ENCODE measurements at regions not wholly inside any gene's neighbourhood (a gene's known extent, or its start where the extent isn't known, plus 50 kb on each side); places are given as distances from the start of the nearest gene placed in this dataset.

DNA sequence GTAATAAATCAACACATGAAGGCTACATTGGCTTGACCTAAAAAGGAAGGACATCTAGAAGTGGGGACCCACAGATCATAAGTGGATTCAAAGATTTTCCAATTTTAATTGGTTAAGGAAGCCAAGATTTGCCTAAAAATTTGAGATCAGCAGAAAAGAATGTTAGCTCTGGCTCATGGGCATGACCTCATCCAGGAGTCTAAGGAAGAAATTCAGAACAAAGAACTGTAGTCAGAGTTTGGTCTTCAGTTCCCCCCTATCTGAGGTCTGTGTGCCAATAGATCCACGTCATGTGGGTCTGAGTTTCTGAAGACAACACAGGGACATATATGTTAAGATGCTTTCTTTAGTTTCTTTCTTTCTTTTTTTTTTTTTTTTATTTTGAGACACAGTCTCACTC lies 648.8 kb upstream of the SPRY2 start:
- Mint-ChIP-seq H3K9me3 (peaks cover 4% of the 10 kb centered on the region), H3K4me3 (no peak overlapping the region), H3K27ac (no peak overlapping the region), H3K27me3 (no peaks in the 10 kb centered on the region), H3K36me3 (no peaks in the 10 kb centered on the region), H3K4me1 (no peaks in the 10 kb centered on the region)
- no peak for ATAC-seq (ENCODE audit: low read depth)
- DNase-seq (ENCODE audit: low spot score in 2 of 2), result no peak

- Mint-ChIP-seq H3K4me1 (no peaks in the 10 kb centered on the region), H3K27me3 (no peaks in the 10 kb centered on the region)
Measured at GRCh38 chr13:80989241-80989640, 648.3 kb upstream of the SPRY2 start.

DNA sequence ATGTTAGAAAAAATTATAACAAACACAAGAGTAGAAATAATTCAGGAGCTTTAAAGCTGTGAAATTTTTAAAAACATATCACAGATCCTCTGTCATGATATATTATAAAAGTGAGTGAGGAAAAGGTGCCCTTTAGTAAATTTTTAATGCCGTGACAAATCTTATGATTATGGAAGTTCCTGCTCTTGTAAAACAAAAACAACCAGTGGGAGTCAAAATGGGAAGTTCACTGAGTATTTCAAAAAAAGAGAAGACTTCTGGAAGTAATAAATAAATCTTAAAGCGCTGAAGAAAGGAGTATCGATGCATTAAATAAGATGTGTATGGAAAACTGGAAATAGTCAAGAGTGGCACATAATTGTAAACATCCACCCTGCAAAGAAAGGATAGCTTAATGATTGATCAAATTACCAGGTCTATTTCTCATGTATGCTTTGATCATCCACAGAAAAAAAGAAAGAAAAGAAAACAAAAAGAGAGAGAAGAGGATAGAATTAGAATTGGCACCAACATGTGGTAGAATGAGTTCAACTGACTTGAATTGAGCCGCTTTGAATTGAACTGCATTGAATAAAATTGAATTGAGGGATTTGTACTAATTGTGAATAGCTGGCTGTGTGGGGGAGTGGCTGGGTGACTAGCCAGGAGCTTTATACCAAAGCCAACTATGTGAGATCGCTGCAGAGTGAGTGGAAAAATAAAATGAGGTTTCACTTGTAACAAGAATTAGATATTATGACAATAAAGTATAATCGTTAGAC lies 647.6 kb upstream of the SPRY2 start:
- Mint-ChIP-seq H3K4me1 (no peaks in the 10 kb centered on the region), H3K36me3 (no peaks in the 10 kb centered on the region), H3K4me3 (no peak overlapping the region), H3K27me3 (no peaks in the 10 kb centered on the region), H3K9me3 (peaks cover 4% of the 10 kb centered on the region), H3K27ac (no peak overlapping the region)
- no peak for DNase-seq (ENCODE audit: low spot score in 2 of 2)
- no peak for ATAC-seq (ENCODE audit: low read depth)

More at GRCh38 chr13:80989241-80989640, 648.3 kb upstream of the SPRY2 start:
- H3K27ac Mint-ChIP-seq, result no peak overlapping the region
- DNase-seq (ENCODE audit: low spot score in 2 of 2) (no peak), ATAC-seq (ENCODE audit: low read depth) (no peak)
- H3K36me3 Mint-ChIP-seq, result no peaks in the 10 kb centered on the region
- no peak overlapping the region for H3K4me3 Mint-ChIP-seq
- peaks cover 4% of the 10 kb centered on the region for H3K9me3 Mint-ChIP-seq

- ATAC-seq (ENCODE audit: low read depth) (no peak), DNase-seq (ENCODE audit: low spot score in 2 of 2) (no peak)
- no peaks in the 10 kb centered on the region for H3K27me3 Mint-ChIP-seq
- no peak overlapping the region for H3K4me3 Mint-ChIP-seq
- no peaks in the 10 kb centered on the region for H3K4me1 Mint-ChIP-seq
- no peak overlapping the region for H3K27ac Mint-ChIP-seq
- peaks cover 4% of the 10 kb centered on the region for H3K9me3 Mint-ChIP-seq
- peaks cover 2% of the 10 kb centered on the region for H3K36me3 Mint-ChIP-seq
Measured at GRCh38 chr13:80979035-80979641, 638.2 kb upstream of the SPRY2 start.

GRCh38 chr13:80977168-80977567 lies 636.2 kb upstream of the SPRY2 start:
- Mint-ChIP-seq H3K4me3 (no peak overlapping the region), H3K9me3 (peaks cover 4% of the 10 kb centered on the region), H3K4me1 (no peaks in the 10 kb centered on the region), H3K36me3 (peaks cover 2% of the 10 kb centered on the region), H3K27ac (no peak overlapping the region), H3K27me3 (no peaks in the 10 kb centered on the region)
- no peak for DNase-seq (ENCODE audit: low spot score in 2 of 2)
- ATAC-seq (ENCODE audit: low read depth), result no peak

GRCh38 chr13:80975903-80976302 lies 635.0 kb upstream of the SPRY2 start:
- Mint-ChIP-seq H3K27me3 (no peaks in the 10 kb centered on the region), H3K4me3 (no peak overlapping the region), H3K27ac (no peak overlapping the region), H3K4me1 (no peaks in the 10 kb centered on the region), H3K9me3 (peaks cover 3% of the 10 kb centered on the region), H3K36me3 (peaks cover 2% of the 10 kb centered on the region)
- ATAC-seq (ENCODE audit: low read depth) (no peak), DNase-seq (ENCODE audit: low spot score in 2 of 2) (no peak)

- H3K36me3 Mint-ChIP-seq, result no peaks in the 10 kb centered on the region
- ATAC-seq (ENCODE audit: low read depth) (no peak), DNase-seq (ENCODE audit: low spot score in 2 of 2) (no peak)
- no peaks in the 10 kb centered on the region for H3K9me3 Mint-ChIP-seq
- no peaks in the 10 kb centered on the region for H3K4me1 Mint-ChIP-seq
- H3K27me3 Mint-ChIP-seq, result no peaks in the 10 kb centered on the region
- no peak overlapping the region for H3K27ac Mint-ChIP-seq
- no peak overlapping the region for H3K4me3 Mint-ChIP-seq
Measured at GRCh38 chr13:80973721-80974120, 632.8 kb upstream of the SPRY2 start.

DNA sequence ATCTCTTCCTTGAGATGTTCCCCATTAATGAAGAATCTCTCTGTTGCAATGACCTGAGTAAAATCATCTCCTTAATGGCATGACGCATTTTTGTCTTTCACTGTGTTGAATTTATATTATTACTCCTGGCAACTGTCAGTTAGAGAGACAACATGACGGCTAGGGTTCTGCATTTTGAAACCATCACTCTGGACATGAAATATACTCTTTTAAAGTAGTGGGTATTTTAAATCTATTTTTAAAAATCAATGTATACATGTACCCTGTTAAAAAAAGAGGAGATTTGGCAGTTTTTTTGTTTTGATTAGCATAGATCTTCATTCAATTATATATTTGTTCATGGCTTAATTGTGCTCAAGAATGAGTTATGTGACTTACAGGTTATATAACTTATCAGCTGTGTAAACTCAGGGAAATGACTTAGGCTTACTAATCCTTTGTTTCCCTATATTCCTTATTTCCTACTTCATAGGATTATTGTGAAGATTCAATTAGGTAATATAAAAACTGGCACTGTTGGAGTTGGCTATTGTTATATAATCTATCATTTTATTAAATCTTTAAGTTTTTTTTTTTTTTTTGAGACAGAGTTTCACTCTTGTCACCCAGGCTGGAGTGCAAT lies 632.0 kb upstream of the SPRY2 start:
- H3K4me3 Mint-ChIP-seq, result no peak overlapping the region
- H3K4me1 Mint-ChIP-seq, result no peaks in the 10 kb centered on the region
- DNase-seq (ENCODE audit: low spot score in 2 of 2) (no peak), ATAC-seq (ENCODE audit: low read depth) (no peak)
- H3K9me3 Mint-ChIP-seq, result no peaks in the 10 kb centered on the region
- H3K27ac Mint-ChIP-seq, result no peak overlapping the region
- H3K27me3 Mint-ChIP-seq, result no peaks in the 10 kb centered on the region
- H3K36me3 Mint-ChIP-seq, result no peaks in the 10 kb centered on the region

DNA sequence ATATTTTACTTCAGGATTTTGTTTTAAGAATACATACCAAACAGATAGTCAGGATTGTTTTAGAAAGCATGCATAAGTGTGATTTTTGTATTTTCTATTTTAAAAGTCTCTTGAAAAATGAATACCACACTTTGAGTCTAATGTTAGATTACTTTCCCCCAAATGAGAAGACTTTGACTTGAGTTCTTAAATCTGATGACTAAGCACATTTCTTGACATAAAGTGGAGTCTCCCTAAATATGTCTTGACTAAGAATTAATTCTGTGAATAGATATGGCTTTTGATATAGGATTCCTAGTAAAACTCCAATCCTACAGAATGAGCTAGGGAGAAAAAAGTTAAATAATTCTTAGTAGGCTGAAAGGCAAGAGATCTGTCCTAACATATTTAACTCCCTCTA lies 624.2 kb upstream of the SPRY2 start:
- no peaks in the 10 kb centered on the region for H3K36me3 Mint-ChIP-seq
- H3K27me3 Mint-ChIP-seq, result no peaks in the 10 kb centered on the region
- DNase-seq (ENCODE audit: low spot score in 2 of 2) (no peak), ATAC-seq (ENCODE audit: low read depth) (no peak)
- no peak overlapping the region for H3K27ac Mint-ChIP-seq
- peaks cover 4% of the 10 kb centered on the region for H3K9me3 Mint-ChIP-seq
- peaks cover 2% of the 10 kb centered on the region for H3K4me1 Mint-ChIP-seq
- H3K4me3 Mint-ChIP-seq, result no peak overlapping the region

DNA sequence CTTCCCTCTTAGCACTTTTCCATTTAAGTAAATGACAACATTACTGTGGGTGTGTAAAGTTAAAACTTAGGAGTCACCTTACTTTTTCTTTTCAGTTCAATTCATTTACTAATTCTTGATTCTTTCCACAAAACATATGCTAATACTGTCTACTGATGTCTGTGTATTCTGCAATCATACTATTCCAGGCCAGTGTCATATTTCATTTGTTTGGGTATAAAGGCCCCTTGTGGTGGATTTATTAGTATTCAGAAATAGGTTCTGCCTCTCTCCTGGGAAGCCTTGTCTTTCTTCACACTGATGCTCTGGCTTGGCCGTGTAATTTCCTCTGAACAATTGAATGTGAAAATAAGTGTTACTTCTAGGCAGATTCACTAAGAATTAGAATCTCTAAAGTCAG lies 621.9 kb upstream of the SPRY2 start:
- no peak for DNase-seq (ENCODE audit: low spot score in 2 of 2)
- no peaks in the 10 kb centered on the region for H3K36me3 Mint-ChIP-seq
- no peak overlapping the region for H3K27ac Mint-ChIP-seq
- H3K9me3 Mint-ChIP-seq, result peaks cover 4% of the 10 kb centered on the region
- ATAC-seq (ENCODE audit: low read depth), result no peak
- H3K4me3 Mint-ChIP-seq, result no peak overlapping the region
- H3K27me3 Mint-ChIP-seq, result no peaks in the 10 kb centered on the region
- peaks cover 2% of the 10 kb centered on the region for H3K4me1 Mint-ChIP-seq

DNA sequence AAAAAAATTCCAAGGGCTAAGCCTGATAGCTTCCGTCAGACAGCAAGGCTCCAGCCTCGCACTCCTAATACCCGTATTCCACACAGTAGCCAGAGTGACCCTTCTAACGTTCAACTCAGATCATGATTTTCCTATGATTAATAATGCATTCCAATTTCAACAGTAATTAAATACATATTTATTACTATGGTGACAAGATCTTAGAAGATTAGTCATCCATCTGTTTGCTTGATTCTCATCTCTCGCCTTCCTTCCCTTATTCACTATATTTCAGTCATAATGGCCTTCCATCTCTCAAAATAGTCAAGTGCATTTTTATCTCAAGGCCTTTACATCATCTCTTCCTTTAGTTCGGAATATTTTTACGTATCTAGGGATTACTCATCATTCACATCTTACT lies 621.2 kb upstream of the SPRY2 start:
- peaks cover 4% of the 10 kb centered on the region for H3K9me3 Mint-ChIP-seq
- ATAC-seq (ENCODE audit: low read depth), result no peak
- no peak for DNase-seq (ENCODE audit: low spot score in 2 of 2)
- H3K27me3 Mint-ChIP-seq, result no peaks in the 10 kb centered on the region
- H3K27ac Mint-ChIP-seq, result no peak overlapping the region
- H3K4me3 Mint-ChIP-seq, result no peak overlapping the region
- peaks cover 2% of the 10 kb centered on the region for H3K4me1 Mint-ChIP-seq
- H3K36me3 Mint-ChIP-seq, result no peaks in the 10 kb centered on the region

DNA sequence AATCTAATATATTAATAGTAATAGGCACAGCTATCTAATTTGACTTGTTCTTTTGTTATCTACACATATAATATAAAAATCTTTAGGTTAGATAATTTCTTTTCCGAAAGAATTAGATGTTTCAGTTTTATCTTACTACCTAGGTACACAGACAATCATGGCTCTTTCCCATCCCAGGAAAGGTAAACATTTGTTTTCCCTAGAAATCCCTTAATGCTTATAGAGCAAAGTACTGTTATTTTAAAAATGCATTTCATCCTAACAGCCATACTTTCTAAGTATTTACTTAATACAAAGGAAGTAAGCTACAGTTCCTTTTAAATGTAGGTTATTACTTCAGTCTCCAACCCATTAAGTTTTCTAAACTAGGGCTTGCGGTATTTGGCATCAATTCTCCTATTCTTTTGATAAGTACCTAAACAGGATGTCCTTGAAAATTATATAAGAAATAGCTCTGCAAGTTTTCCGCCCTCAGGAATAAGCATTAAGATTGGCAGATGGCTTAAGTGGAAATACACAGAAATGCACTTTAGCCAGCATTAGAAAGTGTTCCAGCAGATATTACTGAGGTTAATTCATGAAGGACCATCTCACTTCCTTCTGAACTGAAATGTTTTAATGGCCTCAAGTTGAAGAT lies 616.2 kb upstream of the SPRY2 start:
- no peak overlapping the region for H3K27ac Mint-ChIP-seq
- no peaks in the 10 kb centered on the region for H3K4me1 Mint-ChIP-seq
- peaks cover 4% of the 10 kb centered on the region for H3K9me3 Mint-ChIP-seq
- no peaks in the 10 kb centered on the region for H3K27me3 Mint-ChIP-seq
- DNase-seq (ENCODE audit: low spot score in 2 of 2), result no peak
- ATAC-seq (ENCODE audit: low read depth), result no peak
- no peak overlapping the region for H3K4me3 Mint-ChIP-seq
- no peaks in the 10 kb centered on the region for H3K36me3 Mint-ChIP-seq

- no peak for ATAC-seq (ENCODE audit: low read depth)
- no peak for DNase-seq (ENCODE audit: low spot score in 2 of 2)
- Mint-ChIP-seq H3K36me3 (no peaks in the 10 kb centered on the region), H3K9me3 (peaks cover 1% of the 10 kb centered on the region), H3K27me3 (no peaks in the 10 kb centered on the region), H3K4me3 (no peak overlapping the region), H3K27ac (no peak overlapping the region), H3K4me1 (no peaks in the 10 kb centered on the region)
Measured at GRCh38 chr13:80955501-80955900, 614.6 kb upstream of the SPRY2 start.

DNA sequence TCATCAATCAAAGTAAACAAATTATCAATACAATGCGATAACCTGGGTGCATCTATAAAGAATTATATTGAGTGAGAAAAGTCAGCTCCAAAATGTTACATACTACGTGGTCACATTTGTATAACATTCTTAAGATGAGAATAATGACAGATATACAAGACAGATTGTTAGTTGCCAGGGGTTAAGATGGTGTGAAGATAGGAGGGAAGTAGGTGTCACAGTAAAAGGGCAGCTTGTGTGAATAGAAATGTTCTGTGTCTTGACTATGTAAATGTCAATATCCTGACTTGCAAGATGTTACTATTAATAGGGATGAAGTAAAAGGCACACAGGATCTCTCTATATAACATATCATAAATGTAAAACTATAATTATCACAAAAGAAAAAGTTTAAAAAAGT lies 611.2 kb upstream of the SPRY2 start:
- Mint-ChIP-seq H3K27me3 (no peaks in the 10 kb centered on the region), H3K4me3 (no peak overlapping the region), H3K9me3 (no peaks in the 10 kb centered on the region), H3K4me1 (no peaks in the 10 kb centered on the region), H3K27ac (no peak overlapping the region), H3K36me3 (no peaks in the 10 kb centered on the region)
- ATAC-seq (ENCODE audit: low read depth), result no peak
- no peak for DNase-seq (ENCODE audit: low spot score in 2 of 2)

Measured in memory B cell (primary cell).